ENCODE measurements at regions not wholly inside any gene's neighbourhood (a gene's known extent, or its start where the extent isn't known, plus 50 kb on each side); places are given as distances from the start of the nearest gene placed in this dataset.

DNA sequence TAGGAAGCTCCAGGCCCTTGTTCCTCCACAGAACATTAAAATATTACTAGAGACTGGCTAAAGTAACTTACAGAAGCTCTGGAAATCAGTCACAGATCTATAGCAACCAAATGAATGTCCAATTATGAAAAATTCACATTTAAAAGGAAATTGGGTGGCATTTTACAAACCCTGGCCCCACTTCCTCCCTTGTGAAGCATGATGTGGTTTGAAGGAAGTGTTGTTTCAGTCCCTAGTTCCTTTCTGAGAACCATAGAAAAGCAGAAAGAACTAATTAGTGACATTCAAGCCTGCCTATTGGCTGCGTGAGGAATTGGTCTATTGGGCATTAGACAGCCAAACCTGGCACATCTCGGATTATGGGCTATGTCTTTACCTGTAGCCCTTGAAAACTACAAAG, 649.7 kb upstream of the NEGR1 start:
- 71 to 86% (median 74%) methylated on average over 2 of the region's 2 CpGs for WGBS, 4 donors
- TF ChIP-seq, protein P1, sequence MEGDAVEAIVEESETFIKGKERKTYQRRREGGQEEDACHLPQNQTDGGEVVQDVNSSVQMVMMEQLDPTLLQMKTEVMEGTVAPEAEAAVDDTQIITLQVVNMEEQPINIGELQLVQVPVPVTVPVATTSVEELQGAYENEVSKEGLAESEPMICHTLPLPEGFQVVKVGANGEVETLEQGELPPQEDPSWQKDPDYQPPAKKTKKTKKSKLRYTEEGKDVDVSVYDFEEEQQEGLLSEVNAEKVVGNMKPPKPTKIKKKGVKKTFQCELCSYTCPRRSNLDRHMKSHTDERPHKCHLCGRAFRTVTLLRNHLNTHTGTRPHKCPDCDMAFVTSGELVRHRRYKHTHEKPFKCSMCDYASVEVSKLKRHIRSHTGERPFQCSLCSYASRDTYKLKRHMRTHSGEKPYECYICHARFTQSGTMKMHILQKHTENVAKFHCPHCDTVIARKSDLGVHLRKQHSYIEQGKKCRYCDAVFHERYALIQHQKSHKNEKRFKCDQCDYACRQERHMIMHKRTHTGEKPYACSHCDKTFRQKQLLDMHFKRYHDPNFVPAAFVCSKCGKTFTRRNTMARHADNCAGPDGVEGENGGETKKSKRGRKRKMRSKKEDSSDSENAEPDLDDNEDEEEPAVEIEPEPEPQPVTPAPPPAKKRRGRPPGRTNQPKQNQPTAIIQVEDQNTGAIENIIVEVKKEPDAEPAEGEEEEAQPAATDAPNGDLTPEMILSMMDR (IDR thresholded peaks at IDR 0.05): no peak
- no peak for TF ChIP-seq POLR2A (IDR thresholded peaks at IDR 0.05)
- H3K9me3 ChIP-seq (replicated peaks in 1 of 3): peaks cover 0 to 6% (median 0%) of the 10 kb centered on the region in 3 donors
- no peaks in the 10 kb centered on the region for H3K4me1 ChIP-seq (replicated peaks in 1 of 2)
- no peak overlapping the region for H3K4me3 ChIP-seq
- DNase-seq: no peak
- H3K27me3 ChIP-seq: no peaks in the 10 kb centered on the region
- H3K27ac ChIP-seq: no peak overlapping the region
- intact Hi-C loops (cut with DNase I): no loop called here
- H3K36me3 ChIP-seq (replicated peaks in 1 of 2): no peaks in the 10 kb centered on the region

DNA sequence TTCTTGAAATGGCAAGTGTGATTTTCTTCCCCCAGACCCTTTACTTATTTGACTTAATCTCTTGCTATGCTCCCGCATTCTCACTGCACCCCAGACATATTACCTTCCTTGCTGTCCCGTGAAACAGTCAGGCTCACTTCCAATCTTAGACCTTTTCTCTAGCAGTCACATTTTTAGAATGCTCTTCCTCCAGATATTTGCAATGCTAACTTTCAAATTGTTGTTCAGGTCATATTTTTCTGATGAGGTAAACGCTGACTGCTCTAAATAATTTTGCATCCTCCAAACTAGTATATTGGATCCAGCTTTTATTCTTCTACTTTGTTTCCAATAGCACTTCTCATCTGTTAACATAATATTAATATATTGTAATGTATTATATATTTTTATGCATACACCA, 648.2 kb upstream of the NEGR1 start:
- intact Hi-C loops (cut with DNase I): no loop called here
- no peaks in the 10 kb centered on the region for H3K4me1 ChIP-seq (replicated peaks in 1 of 2)
- WGBS, 4 donors: 72 to 82% (median 77%) methylated on average over 3 of the region's 3 CpGs
- no peak for TF ChIP-seq POLR2A (IDR thresholded peaks at IDR 0.05)
- TF ChIP-seq, protein P1 (IDR thresholded peaks at IDR 0.05): no peak
- H3K27ac ChIP-seq: no peak overlapping the region
- H3K9me3 ChIP-seq (replicated peaks in 1 of 3): peaks cover 0 to 6% (median 0%) of the 10 kb centered on the region in 3 donors
- DNase-seq: no peak
- no peak overlapping the region for H3K4me3 ChIP-seq
- no peaks in the 10 kb centered on the region for H3K36me3 ChIP-seq (replicated peaks in 1 of 2)
- H3K27me3 ChIP-seq: no peaks in the 10 kb centered on the region

DNA sequence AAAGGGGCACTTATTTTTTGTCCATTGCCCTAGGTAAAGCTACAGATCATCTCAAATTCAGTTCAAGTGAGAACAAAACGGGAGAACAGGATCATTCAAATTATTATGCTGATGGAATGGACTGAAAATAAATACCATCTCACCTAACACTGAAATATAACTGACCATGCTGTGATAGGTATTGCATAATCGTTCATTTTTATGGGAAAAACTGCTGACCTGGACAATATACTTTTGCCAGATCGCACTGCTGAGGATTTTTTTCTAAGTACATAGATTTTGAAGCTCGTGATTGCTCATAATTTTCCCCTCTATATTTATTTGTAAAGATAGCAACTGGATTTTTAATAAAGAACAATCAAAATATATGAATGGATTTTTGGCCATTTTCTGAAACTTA, 636.6 kb upstream of the NEGR1 start:
- 42 to 53% (median 43%) methylated on average over 4 of the region's 4 CpGs for WGBS, 4 donors
- Histone ChIP-seq H3K27ac (no peak overlapping the region), H3K9me3 (replicated peaks in 1 of 3) (no peaks in the 10 kb centered on the region), H3K4me1 (replicated peaks in 1 of 2) (no peaks in the 10 kb centered on the region), H3K36me3 (replicated peaks in 1 of 2) (no peaks in the 10 kb centered on the region), H3K27me3 (no peaks in the 10 kb centered on the region), H3K4me3 (no peak overlapping the region)
- intact Hi-C loops (cut with DNase I): no loop called here
- no peak for DNase-seq
- no peak for TF ChIP-seq POLR2A (IDR thresholded peaks at IDR 0.05)
- TF ChIP-seq, protein P1 (IDR thresholded peaks at IDR 0.05): no peak

DNA sequence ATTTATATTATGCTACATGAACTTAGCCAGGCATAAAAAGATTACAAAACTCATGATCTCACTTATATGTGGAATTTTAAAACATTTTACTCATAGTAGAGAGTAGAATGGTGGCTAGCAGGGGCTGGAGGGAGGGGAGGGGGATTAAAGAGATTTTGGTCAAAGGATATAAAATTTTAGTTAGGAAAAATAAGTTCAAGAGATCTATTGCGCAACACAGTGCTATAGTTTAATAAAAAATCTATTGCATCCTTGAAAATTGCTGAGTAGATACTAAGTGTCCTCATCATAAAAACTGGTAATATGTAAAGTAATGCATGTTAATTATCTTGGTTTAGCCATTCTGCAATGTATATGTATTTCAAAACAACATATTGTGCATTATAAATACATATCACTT, 635.6 kb upstream of the NEGR1 start:
- Histone ChIP-seq H3K27me3 (no peaks in the 10 kb centered on the region), H3K4me1 (replicated peaks in 1 of 2) (no peaks in the 10 kb centered on the region), H3K9me3 (replicated peaks in 1 of 3) (no peaks in the 10 kb centered on the region), H3K27ac (no peak overlapping the region), H3K36me3 (replicated peaks in 1 of 2) (no peaks in the 10 kb centered on the region), H3K4me3 (no peak overlapping the region)
- no peak for DNase-seq
- intact Hi-C loops (cut with DNase I): no loop called here
- TF ChIP-seq POLR2A (IDR thresholded peaks at IDR 0.05): no peak
- TF ChIP-seq, protein P1 (IDR thresholded peaks at IDR 0.05): no peak
- 35 to 90% (median 85%) methylated on average over 1 of the region's 1 CpG for WGBS, 4 donors

All from adrenal gland (tissue), 9 donors.